Fibroblast of lung (primary cell): ENCODE measurements at regions not wholly inside any gene's neighbourhood (a gene's known extent, or its start where the extent isn't known, plus 50 kb on each side); places are given as distances from the start of the nearest gene placed in this dataset.
"Not testable (repeated sequence)": the region's sequence is repeated elsewhere in the genome, so short reads cannot be mapped to it uniquely, and the experiment has no call there.

Source experiments
- DNase-seq, 2 donors: peaks; one replicate each; pipeline versions ENCODE4 v3.0.0 to v3.0.0-alpha.2; 2010; ENCODE audit warnings: low read depth in 2 of 2
- H2AFZ ChIP-seq: 2 replicates; pipeline ENCODE4 v1.5.1; 2012; ENCODE audit warnings: low read length, control low read depth, inconsistent platforms
- H3K27ac ChIP-seq: 2 replicates; pipeline ENCODE4 v1.5.1; 2011; ENCODE audit warnings: low read length, control low read depth; ENCODE audit not compliant: insufficient read depth
- H3K27me3 ChIP-seq: 2 replicates; pipeline ENCODE4 v1.5.1; 2011; ENCODE audit warnings: mild to moderate bottlenecking, low read length; ENCODE audit not compliant: control insufficient read depth, insufficient read depth
- H3K36me3 ChIP-seq: 2 replicates; pipeline ENCODE4 v1.5.1; 2011; ENCODE audit warnings: low read length; ENCODE audit not compliant: control insufficient read depth, insufficient read depth
- H3K4me1 ChIP-seq: 2 replicates; pipeline ENCODE4 v1.5.1; 2011; ENCODE audit warnings: low read length; ENCODE audit not compliant: control insufficient read depth, insufficient read depth; ENCODE audit errors: extremely low read depth
- H3K4me2 ChIP-seq: 2 replicates; pipeline ENCODE4 v1.5.1; 2011; ENCODE audit warnings: low read length, control low read depth; ENCODE audit not compliant: insufficient read depth; ENCODE audit errors: extremely low read depth
- H3K4me3 ChIP-seq, 4 experiments: fragments of 200-600 bp in 1 of 4; sonication (generic) in 1 of 4; replicated peaks in 1 of 4; 2 replicates each; pipeline ENCODE4 v1.5.1; 2011 to 2016; ENCODE audit warnings: low read length in 4 of 4, low read depth in 3 of 4, mild to moderate bottlenecking in 3 of 4, control low read depth in 2 of 4, inconsistent platforms in 1 of 4, mixed read lengths in 1 of 4; ENCODE audit not compliant: insufficient read depth in 1 of 4; ENCODE audit errors: control extremely low read depth in 1 of 4
- H3K79me2 ChIP-seq: 2 replicates; pipeline ENCODE4 v1.5.1; 2012; ENCODE audit warnings: mild to moderate bottlenecking, low read length, inconsistent platforms; ENCODE audit not compliant: control insufficient read depth, insufficient read depth
- H3K9ac ChIP-seq: 2 replicates; pipeline ENCODE4 v1.5.1; 2011; ENCODE audit warnings: mild to moderate bottlenecking, low read length, control low read depth; ENCODE audit not compliant: insufficient read depth
- H3K9me3 ChIP-seq: 2 replicates; pipeline ENCODE4 v1.5.1; 2012; ENCODE audit warnings: low read depth, low read length; ENCODE audit not compliant: control insufficient read depth, insufficient read depth
- H4K20me1 ChIP-seq: 2 replicates; pipeline ENCODE4 v1.5.1; 2011; ENCODE audit warnings: low read length; ENCODE audit not compliant: control insufficient read depth, insufficient read depth; ENCODE audit errors: extremely low read depth
- EZH2 ChIP-seq: IDR thresholded peaks from 2 replicates; pipeline ENCODE4 v1.5.1; 2012; ENCODE audit warnings: low read length, control low read depth, mild to moderate bottlenecking; ENCODE audit errors: missing control alignments
- TF ChIP-seq, protein P1 (sequence below), 2 donors: IDR thresholded peaks in 1 of 2; conservative IDR thresholded peaks in 1 of 2; 1 replicate in 1 of 2; 2 replicates in 1 of 2; pipeline ENCODE4 v1.5.1; 2011 to 2012; ENCODE audit warnings: low read length in 2 of 2, control low read depth in 1 of 2, inconsistent platforms in 1 of 2, low read depth in 1 of 2, mild to moderate bottlenecking in 1 of 2

DNA sequence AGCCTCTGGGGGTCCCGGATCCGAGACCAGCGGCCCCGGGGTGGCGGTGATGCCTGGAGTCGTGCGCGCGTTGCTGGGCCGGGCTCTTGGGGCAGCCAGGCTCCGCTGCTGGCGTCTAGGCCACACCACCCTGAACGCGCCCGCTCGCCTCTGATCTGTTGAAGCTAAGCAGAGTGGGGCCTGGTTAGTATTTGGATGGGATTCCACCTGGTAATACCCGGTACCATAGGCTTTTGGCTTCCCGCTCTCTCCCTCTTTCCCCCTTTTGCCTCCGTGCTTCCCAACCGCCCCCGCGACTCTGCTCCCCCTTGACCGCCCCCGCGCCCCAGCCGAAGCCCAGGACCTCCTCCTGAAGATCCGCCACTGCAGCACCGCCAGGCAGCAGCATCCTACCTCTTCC, 1383.5 kb upstream of the DEFB115 start:
- no peaks in the 10 kb centered on the region for H3K4me1 ChIP-seq
- H2AFZ ChIP-seq, result no peak overlapping the region
- H3K4me2 ChIP-seq, result no peak overlapping the region
- H3K4me3 ChIP-seq, result peak overlapping the region in 1 of 4 experiments; percentile 40
- no peak for TF ChIP-seq EZH2
- TF ChIP-seq, protein P1, sequence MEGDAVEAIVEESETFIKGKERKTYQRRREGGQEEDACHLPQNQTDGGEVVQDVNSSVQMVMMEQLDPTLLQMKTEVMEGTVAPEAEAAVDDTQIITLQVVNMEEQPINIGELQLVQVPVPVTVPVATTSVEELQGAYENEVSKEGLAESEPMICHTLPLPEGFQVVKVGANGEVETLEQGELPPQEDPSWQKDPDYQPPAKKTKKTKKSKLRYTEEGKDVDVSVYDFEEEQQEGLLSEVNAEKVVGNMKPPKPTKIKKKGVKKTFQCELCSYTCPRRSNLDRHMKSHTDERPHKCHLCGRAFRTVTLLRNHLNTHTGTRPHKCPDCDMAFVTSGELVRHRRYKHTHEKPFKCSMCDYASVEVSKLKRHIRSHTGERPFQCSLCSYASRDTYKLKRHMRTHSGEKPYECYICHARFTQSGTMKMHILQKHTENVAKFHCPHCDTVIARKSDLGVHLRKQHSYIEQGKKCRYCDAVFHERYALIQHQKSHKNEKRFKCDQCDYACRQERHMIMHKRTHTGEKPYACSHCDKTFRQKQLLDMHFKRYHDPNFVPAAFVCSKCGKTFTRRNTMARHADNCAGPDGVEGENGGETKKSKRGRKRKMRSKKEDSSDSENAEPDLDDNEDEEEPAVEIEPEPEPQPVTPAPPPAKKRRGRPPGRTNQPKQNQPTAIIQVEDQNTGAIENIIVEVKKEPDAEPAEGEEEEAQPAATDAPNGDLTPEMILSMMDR (conservative IDR thresholded peaks at IDR 0.05 in 1 of 2, IDR thresholded peaks at IDR 0.05 in 1 of 2; ENCODE audit: low read depth in 1 of 2, low read length in 2 of 2), result no peak
- no peak overlapping the region for H3K9ac ChIP-seq
- DNase-seq, result peak; percentile 49 to 51
- no peaks in the 10 kb centered on the region for H4K20me1 ChIP-seq
- H3K27ac ChIP-seq, result no peak overlapping the region
- H3K36me3 ChIP-seq, result no peaks in the 10 kb centered on the region
- no peaks in the 10 kb centered on the region for H3K9me3 ChIP-seq
- no peaks in the 10 kb centered on the region for H3K27me3 ChIP-seq
- no peaks in the 10 kb centered on the region for H3K79me2 ChIP-seq

DNA sequence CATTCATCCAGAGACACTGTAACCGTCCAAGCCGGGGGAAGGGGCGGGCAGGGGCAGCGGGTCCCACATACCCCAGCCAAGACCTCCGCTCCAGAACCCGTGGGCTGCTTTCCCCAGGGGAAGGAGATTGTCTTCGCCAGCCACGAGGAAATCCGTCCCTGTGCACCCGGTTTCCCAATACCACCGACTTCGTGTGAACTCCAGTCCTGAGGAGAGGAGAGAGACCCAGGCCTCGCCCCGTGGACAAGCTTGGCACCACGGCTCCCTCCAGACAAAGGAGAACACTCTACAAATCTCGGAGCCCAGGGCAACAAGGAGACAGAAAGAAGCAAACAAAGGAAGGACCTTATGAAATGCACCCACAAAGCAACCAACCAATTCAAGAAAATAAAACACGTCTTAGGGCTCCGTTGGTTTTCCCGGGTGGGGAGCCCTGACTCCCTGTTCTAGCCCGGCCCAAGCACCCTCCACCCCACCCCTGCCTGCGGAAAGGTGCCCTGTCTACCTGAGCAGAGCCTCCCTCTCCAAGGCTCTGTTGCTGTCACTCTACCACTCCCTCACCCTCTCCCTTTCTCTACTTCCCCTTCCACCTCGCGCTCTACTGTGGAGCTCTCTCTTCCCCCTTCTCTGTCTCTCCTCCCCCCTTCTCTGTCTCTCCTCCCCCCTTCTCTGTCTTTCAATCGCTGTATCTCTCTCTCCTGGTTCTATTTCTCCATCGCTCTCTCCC, 1382.8 kb upstream of the DEFB115 start:
- no peak for DNase-seq

DNA sequence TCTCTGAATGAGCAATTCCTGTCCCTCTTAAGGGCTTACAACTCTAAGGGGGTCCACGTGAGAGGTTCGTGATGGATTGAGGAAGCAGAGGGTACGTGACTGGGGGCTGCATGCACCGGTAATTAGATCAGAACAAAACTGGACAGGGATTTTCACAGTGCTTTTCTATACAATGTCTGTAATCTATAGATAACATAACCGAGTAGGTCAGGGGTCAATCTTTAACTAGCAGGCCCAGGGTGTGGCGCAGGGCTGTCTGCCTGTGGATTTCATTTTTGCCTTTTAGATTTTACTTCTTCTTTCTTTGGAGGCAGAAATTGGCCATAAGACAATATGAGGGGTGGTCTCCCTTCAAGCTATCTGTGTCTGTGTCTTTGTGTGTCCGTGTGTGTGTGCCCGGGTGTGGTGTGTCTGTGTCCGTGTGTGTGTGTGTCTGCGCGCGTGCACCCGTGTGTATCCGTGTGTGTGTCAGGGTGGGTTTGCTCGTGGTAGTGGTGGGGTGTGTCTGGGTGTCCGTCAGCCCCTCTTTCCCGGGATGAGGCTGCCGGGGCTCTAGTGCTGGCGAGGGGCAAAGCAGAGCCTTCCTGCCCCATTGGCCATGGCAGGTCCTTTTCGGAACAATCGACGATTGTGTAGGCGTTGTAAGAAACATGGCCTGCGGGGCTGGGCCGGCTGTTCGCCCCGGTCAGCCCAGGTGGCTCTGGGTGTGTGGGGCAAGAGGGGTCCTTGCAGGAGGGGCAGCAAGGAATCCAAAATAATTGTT, 1382.0 kb upstream of the DEFB115 start:
- H3K4me2 ChIP-seq, H3K27me3 ChIP-seq, H3K36me3 ChIP-seq, H3K4me3 ChIP-seq, H3K27ac ChIP-seq, H3K9ac ChIP-seq, H3K4me1 ChIP-seq, H4K20me1 ChIP-seq, H3K79me2 ChIP-seq, H2AFZ ChIP-seq, DNase-seq, H3K9me3 ChIP-seq: not testable (repeated sequence)

More for the DNA sequence above, 1382.8 kb upstream of the DEFB115 start:
- H3K9ac ChIP-seq, result no peak overlapping the region
- no peaks in the 10 kb centered on the region for H3K79me2 ChIP-seq
- no peak overlapping the region for H3K4me2 ChIP-seq
- no peak overlapping the region for H2AFZ ChIP-seq
- H4K20me1 ChIP-seq, result no peaks in the 10 kb centered on the region
- TF ChIP-seq, protein P1 (conservative IDR thresholded peaks at IDR 0.05 in 1 of 2, IDR thresholded peaks at IDR 0.05 in 1 of 2; ENCODE audit: low read depth in 1 of 2, low read length in 2 of 2), result no peak
- no peaks in the 10 kb centered on the region for H3K36me3 ChIP-seq
- no peak overlapping the region for H3K27ac ChIP-seq
- H3K4me1 ChIP-seq, result no peaks in the 10 kb centered on the region
- H3K27me3 ChIP-seq, result no peaks in the 10 kb centered on the region
- no peaks in the 10 kb centered on the region for H3K9me3 ChIP-seq
- no peak overlapping the region for H3K4me3 ChIP-seq

DNA sequence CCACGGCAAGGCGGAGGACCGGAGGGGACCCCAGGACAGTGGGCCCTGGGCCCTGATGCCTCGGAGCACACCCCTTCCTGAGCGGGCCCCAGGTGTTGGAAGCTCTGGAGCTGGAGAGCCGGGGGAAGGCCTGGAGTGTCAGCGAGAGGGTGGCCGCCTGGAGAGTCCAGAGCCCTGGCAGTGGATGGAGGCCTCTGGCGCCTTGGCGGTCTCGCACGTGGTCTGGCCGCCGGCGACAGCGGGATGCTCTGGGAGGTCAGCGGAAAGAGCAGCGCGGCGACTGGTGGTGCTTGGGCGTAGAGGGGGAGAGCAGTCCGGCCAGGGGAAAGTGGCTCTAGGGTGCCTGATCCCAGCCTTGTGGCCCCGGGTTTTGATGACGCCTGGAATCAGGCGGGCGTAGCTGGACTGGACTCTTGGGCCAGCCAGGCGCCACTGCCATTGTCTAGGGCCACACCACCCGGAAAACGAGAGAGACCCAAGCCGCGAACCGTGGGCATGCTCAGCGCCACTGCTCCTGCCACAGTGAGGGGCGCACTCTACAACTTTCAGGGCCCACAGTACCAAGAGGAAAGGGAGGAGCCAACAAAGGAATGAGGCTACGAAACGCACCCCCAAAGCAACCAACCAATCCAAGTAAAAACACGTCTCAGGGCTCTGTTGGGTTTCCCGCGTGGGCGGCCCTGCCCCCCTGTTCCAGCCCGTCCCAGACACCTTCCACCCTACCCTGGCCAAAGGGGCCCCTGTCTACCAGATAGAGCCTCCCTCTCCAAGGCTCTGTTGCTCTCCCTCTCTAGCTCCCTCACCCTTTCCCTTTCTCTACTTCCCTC, 1381.2 kb upstream of the DEFB115 start:
- not testable (repeated sequence) for H3K4me2 ChIP-seq, H3K9me3 ChIP-seq, H3K27me3 ChIP-seq, DNase-seq, H3K27ac ChIP-seq, H3K36me3 ChIP-seq, H4K20me1 ChIP-seq, H3K4me3 ChIP-seq, H3K9ac ChIP-seq, H3K79me2 ChIP-seq, H2AFZ ChIP-seq, H3K4me1 ChIP-seq
